K562 (cell line): ENCODE measurements at regions not wholly inside any gene's neighbourhood (a gene's known extent, or its start where the extent isn't known, plus 50 kb on each side); places are given as distances from the start of the nearest gene placed in this dataset.

Experiments
- ATAC-seq: fragments of 200-7000 bp; cut with Tn5 transposase; 3 replicates; pipeline ENCODE4 v1.9.1; 2020; ENCODE audit warnings: moderate library complexity
- BruUV-seq: library from RNA; stranded (reverse); fragments of 400-500 nt; replicated peaks from 2 replicates; lab custom pipeline; 2021; lab: Mats Ljungman, UMichigan
- CTCF ChIA-PET: fragments of 300-600 bp; formaldehyde crosslinking; extraction: SDS; loops from one replicate; lab custom pipeline; 2021; ENCODE audit warnings: low intra/inter-chr PET ratio; lab: Yijun Ruan, JAX
- POLR2A ChIA-PET: fragments of 300-600, 350-650 bp; sonication (Branson Sonifier 250); formaldehyde crosslinking; extraction: SDS; loops from one replicate; lab custom pipeline; 2021; ENCODE audit warnings: antibody characterized with exemption, inconsistent platforms; lab: Yijun Ruan, JAX
- DNase-seq, 4 experiments: peaks; one replicate each; pipeline versions ENCODE4 v3.0.0 to v3.0.0-alpha.2; 2011 to 2018; ENCODE audit warnings: low spot score in 3 of 4, mixed read lengths in 3 of 4; ENCODE audit errors: extremely low read depth in 1 of 4
- FAIRE-seq: peaks from 2 replicates; lab custom pipeline; 2011; peaks lifted over from hg19 to GRCh38; lab: Jason Lieb, UNC
- H2AFZ ChIP-seq: 2 replicates; pipeline ENCODE4 v1.6.0; 2011; ENCODE audit warnings: low read depth, low read length, control low read depth, inconsistent platforms
- H3K27ac ChIP-seq: fragments of 200-600 bp; 3 replicates; pipeline ENCODE4 v1.8.0; 2011; ENCODE audit warnings: low read depth, mild to moderate bottlenecking, control low read depth, inconsistent platforms, low read length, moderate library complexity, mixed read lengths; ENCODE audit errors: extremely low read depth
- H3K27me3 ChIP-seq, 2 experiments: fragments of 300-600 bp in 1 of 2; 2 replicates in 1 of 2; 3 replicates in 1 of 2; pipeline versions ENCODE4 v1.6.0 to v1.8.0; 2011; ENCODE audit warnings: inconsistent platforms in 2 of 2, low read length in 2 of 2, mild to moderate bottlenecking in 1 of 2, mixed read lengths in 1 of 2, moderate library complexity in 1 of 2; ENCODE audit not compliant: control insufficient read depth in 2 of 2, insufficient read depth in 2 of 2
- H3K36me3 ChIP-seq: fragments of 300-600 bp; 3 replicates; pipeline ENCODE4 v1.8.0; 2011; ENCODE audit warnings: mild to moderate bottlenecking, low read length, inconsistent platforms; ENCODE audit not compliant: control insufficient read depth, insufficient read depth
- H3K4me1 ChIP-seq, 2 experiments: fragments of 200-600 bp in 1 of 2; replicated peaks in 1 of 2; 2 replicates in 1 of 2; 3 replicates in 1 of 2; pipeline versions ENCODE4 v1.5.1 to v1.8.0; 2011; ENCODE audit warnings: inconsistent platforms in 2 of 2, low read length in 2 of 2, mild to moderate bottlenecking in 1 of 2, mixed read lengths in 1 of 2, moderate library complexity in 1 of 2; ENCODE audit not compliant: control insufficient read depth in 2 of 2, insufficient read depth in 2 of 2
- H3K4me2 ChIP-seq: 2 replicates; pipeline ENCODE4 v1.6.1; 2011; ENCODE audit warnings: low read length, control low read depth, inconsistent platforms, mixed read lengths; ENCODE audit not compliant: insufficient read depth
- H3K4me3 ChIP-seq: fragments of 200-600 bp; sonication (generic), shearing (Covaris generic); 2 replicates; pipeline ENCODE4 v1.5.1; 2016; ENCODE audit warnings: control low read depth, inconsistent platforms
- H3K79me2 ChIP-seq: fragments of 200-600 bp; 3 replicates; pipeline ENCODE4 v1.8.0; 2011; ENCODE audit warnings: low read length, inconsistent platforms; ENCODE audit not compliant: control insufficient read depth, insufficient read depth
- H3K9ac ChIP-seq, 2 experiments: 2 replicates each; pipeline versions ENCODE4 v1.6.0 to v1.6.1; 2011; ENCODE audit warnings: low read depth in 2 of 2, low read length in 2 of 2, control low read depth in 1 of 2, inconsistent platforms in 1 of 2, mild to moderate bottlenecking in 1 of 2, mixed read lengths in 1 of 2; ENCODE audit not compliant: insufficient read depth in 1 of 2
- H3K9me1 ChIP-seq: one replicate; pipeline ENCODE4 v1.6.0; 2011; ENCODE audit warnings: inconsistent platforms, mild to moderate bottlenecking, low read length, moderate library complexity; ENCODE audit not compliant: control insufficient read depth, insufficient read depth
- H3K9me3 ChIP-seq: replicated peaks from 2 replicates; pipeline ENCODE4 v1.5.1; 2011; ENCODE audit warnings: low read depth, low read length, inconsistent platforms; ENCODE audit not compliant: control insufficient read depth, insufficient read depth
- H4K20me1 ChIP-seq: replicated peaks from 2 replicates; pipeline ENCODE4 v1.6.1; 2011; ENCODE audit warnings: low read length, inconsistent platforms, mixed read lengths; ENCODE audit not compliant: control insufficient read depth, insufficient read depth
- CBFA2T2 ChIP-seq: fragments of 450-650 bp; conservative IDR thresholded peaks from 2 replicates; pipeline ENCODE4 v1.6.1; 2017; ENCODE audit warnings: mild to moderate bottlenecking
- CBFA2T3 ChIP-seq: fragments of 450-650 bp; IDR thresholded peaks from 2 replicates; pipeline ENCODE4 v1.6.1; 2017
- GATAD2A ChIP-seq: fragments of 450-650 bp; IDR thresholded peaks from 2 replicates; pipeline ENCODE4 v1.6.1; 2017
- KAT7 ChIP-seq: sonication (generic); formaldehyde crosslinking; IDR thresholded peaks from 2 replicates; pipeline ENCODE4 v1.8.0; 2022; ENCODE audit warnings: missing genetic modification reagents, mild to moderate bottlenecking, borderline replicate concordance
- MEIS2 ChIP-seq: fragments of 450-650 bp; IDR thresholded peaks from 2 replicates; pipeline ENCODE4 v1.6.1; 2014; ENCODE audit warnings: mild to moderate bottlenecking; ENCODE audit not compliant: partially characterized antibody
- POLR3A ChIP-seq: IDR thresholded peaks from 2 replicates; pipeline ENCODE4 v1.6.1; 2011; ENCODE audit warnings: borderline replicate concordance, mild to moderate bottlenecking, moderate library complexity; ENCODE audit not compliant: insufficient read length, insufficient read depth; ENCODE audit errors: extremely low read depth
- ZFX ChIP-seq: sonication (generic); formaldehyde crosslinking; IDR thresholded peaks from 2 replicates; pipeline ENCODE4 v1.8.0; 2022; ENCODE audit warnings: mild to moderate bottlenecking, missing genetic modification reagents, moderate library complexity
- WGBS: fragments of 100-300 bp; shearing (Covaris generic); methylation state at CpG from one replicate; pipeline ENCODE4 v1.1.6; 2016; ENCODE audit warnings: low coverage, mixed read lengths; ENCODE audit not compliant: insufficient coverage; ENCODE audit errors: missing lambda C conversion rate; 5-methylcytosine and 5-hydroxymethylcytosine counted together
- in situ Hi-C: fragments of 300-500 bp; cut with MboI; formaldehyde crosslinking; loops from 4 replicates; pipeline ENCODE4 v1.15.0; 2018; ENCODE audit warnings: inconsistent platforms, mixed read lengths
- intact Hi-C: fragments of 100-400 bp; cut with micrococcal nuclease; formaldehyde crosslinking; loops from 2 replicates; pipeline ENCODE4 v1.14.2; 2022
- TF ChIP-seq, protein P1 (sequence below): fragments of 250-450 bp; sonication (Bioruptor Pico); IDR thresholded peaks from 2 replicates; pipeline ENCODE4 v1.9.0; 2021; ENCODE audit warnings: mild to moderate bottlenecking
- TF ChIP-seq, protein P2 (sequence below): sonication (generic); formaldehyde crosslinking; IDR thresholded peaks from 2 replicates; pipeline ENCODE4 v1.8.1; 2023; ENCODE audit warnings: missing genetic modification reagents, mild to moderate bottlenecking, borderline replicate concordance
- TF ChIP-seq, protein P3 (sequence below), 3 experiments: fragments of 200-800 bp in 1 of 3; fragments of 250-450 bp in 1 of 3; fragments of 450-650 bp in 1 of 3; sonication (Bioruptor Pico) in 1 of 3; sonication (Bioruptor generic) in 1 of 3; formaldehyde crosslinking in 1 of 3; IDR thresholded peaks; 2 replicates each; pipeline versions ENCODE4 v1.6.1 to v1.8.0; 2016 to 2022; ENCODE audit warnings: mild to moderate bottlenecking in 2 of 3, missing genetic modification characterization in 2 of 3, missing compliant biosample characterization in 1 of 3, moderate library complexity in 1 of 3

DNA sequence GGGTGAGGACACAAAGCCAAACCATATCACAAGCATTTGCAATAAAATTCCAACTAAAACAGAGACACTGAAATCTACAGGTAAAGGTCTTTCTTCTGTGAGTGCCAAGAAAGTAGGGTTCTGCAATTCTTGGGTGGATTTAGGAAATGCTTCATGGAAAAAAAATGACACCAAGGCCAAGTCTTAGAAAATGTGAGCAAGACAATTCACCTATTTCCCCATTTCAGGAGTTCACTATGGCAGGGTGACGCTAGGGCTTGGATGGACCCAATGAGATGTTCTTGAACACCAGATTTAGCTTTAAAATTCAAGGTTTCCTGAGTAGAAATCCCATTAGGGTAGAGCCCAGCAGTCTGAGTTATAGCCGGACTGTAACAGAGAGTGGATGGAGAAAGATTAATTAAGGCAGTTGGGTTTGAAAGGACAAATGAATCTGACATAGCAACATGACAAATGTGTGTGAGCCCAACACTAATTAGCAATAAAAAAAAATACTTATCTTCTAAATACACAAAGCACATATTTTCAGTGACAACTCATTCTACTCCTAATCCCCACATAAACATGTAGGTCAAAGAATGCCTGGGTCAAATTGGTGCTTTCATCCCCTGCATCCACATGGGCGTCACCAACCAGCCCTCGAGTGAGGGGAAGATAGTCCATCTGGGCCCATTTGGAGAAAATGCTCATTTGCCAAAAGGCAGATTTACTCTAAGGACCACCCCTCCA is 180.4 kb upstream of the JARID2 start:
- H2AFZ ChIP-seq = no peak overlapping the region
- ChIA-PET POLR2A (interaction anchor here (0.7 to 2.1 kb wide), 4 partner anchors 9 to 165 kb away, joined by 3 to 8 read pairs (median 4); no protein-coding TSS in a partner anchor), CTCF (no interaction called here)
- no peak overlapping the region for H3K4me3 ChIP-seq
- peak overlapping the region; percentile 84; the same call in 1 of the 3 replicates for H3K27ac ChIP-seq
- no peaks in the 10 kb centered on the region for H4K20me1 ChIP-seq
- intact Hi-C loops = no loop called here
- no peak overlapping the region for H3K4me2 ChIP-seq
- 65% methylated on average over 4 of the region's 4 CpGs for WGBS
- H3K27me3 ChIP-seq = no peaks in the 10 kb centered on the region
- no peak for FAIRE-seq
- H3K9me3 ChIP-seq = no peaks in the 10 kb centered on the region
- no peaks in the 10 kb centered on the region; the same call in 2 of the 3 replicates for H3K36me3 ChIP-seq
- no peaks in the 10 kb centered on the region for H3K79me2 ChIP-seq
- peaks cover 27 to 37% of the 10 kb centered on the region in 2 experiments for H3K4me1 ChIP-seq
- no TSS peak for BruUV-seq
- DNase-seq = no peak
- in situ Hi-C loops = no loop called here
- H3K9me1 ChIP-seq = no peaks in the 10 kb centered on the region
- ATAC-seq = no peak
- no peak overlapping the region for H3K9ac ChIP-seq
- TF ChIP-seq ZFX (CRISPR knock-in tag) (peak; percentile 30), POLR3A (no peak), KAT7 (CRISPR knock-in tag) (peak; percentile 35; the same call in 1 of the 2 replicates), CBFA2T2 (0 out of 2 replicates have a peak, but pooled peaks have one; percentile 5), GATAD2A (0 out of 2 replicates have a peak, but pooled peaks have one; percentile 14), MEIS2 (peak; percentile 66), CBFA2T3 (peak; percentile 56)
- TF ChIP-seq, protein P1, sequence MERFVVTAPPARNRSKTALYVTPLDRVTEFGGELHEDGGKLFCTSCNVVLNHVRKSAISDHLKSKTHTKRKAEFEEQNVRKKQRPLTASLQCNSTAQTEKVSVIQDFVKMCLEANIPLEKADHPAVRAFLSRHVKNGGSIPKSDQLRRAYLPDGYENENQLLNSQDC = no peak
- TF ChIP-seq, protein P2, sequence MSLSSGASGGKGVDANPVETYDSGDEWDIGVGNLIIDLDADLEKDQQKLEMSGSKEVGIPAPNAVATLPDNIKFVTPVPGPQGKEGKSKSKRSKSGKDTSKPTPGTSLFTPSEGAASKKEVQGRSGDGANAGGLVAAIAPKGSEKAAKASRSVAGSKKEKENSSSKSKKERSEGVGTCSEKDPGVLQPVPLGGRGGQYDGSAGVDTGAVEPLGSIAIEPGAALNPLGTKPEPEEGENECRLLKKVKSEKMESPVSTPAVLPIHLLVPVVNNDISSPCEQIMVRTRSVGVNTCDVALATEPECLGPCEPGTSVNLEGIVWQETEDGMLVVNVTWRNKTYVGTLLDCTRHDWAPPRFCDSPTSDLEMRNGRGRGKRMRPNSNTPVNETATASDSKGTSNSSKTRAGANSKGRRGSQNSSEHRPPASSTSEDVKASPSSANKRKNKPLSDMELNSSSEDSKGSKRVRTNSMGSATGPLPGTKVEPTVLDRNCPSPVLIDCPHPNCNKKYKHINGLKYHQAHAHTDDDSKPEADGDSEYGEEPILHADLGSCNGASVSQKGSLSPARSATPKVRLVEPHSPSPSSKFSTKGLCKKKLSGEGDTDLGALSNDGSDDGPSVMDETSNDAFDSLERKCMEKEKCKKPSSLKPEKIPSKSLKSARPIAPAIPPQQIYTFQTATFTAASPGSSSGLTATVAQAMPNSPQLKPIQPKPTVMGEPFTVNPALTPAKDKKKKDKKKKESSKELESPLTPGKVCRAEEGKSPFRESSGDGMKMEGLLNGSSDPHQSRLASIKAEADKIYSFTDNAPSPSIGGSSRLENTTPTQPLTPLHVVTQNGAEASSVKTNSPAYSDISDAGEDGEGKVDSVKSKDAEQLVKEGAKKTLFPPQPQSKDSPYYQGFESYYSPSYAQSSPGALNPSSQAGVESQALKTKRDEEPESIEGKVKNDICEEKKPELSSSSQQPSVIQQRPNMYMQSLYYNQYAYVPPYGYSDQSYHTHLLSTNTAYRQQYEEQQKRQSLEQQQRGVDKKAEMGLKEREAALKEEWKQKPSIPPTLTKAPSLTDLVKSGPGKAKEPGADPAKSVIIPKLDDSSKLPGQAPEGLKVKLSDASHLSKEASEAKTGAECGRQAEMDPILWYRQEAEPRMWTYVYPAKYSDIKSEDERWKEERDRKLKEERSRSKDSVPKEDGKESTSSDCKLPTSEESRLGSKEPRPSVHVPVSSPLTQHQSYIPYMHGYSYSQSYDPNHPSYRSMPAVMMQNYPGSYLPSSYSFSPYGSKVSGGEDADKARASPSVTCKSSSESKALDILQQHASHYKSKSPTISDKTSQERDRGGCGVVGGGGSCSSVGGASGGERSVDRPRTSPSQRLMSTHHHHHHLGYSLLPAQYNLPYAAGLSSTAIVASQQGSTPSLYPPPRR (CRISPR knock-in tag) = 0 out of 2 replicates have a peak, but pooled peaks have one; percentile 34
- TF ChIP-seq, protein P3, sequence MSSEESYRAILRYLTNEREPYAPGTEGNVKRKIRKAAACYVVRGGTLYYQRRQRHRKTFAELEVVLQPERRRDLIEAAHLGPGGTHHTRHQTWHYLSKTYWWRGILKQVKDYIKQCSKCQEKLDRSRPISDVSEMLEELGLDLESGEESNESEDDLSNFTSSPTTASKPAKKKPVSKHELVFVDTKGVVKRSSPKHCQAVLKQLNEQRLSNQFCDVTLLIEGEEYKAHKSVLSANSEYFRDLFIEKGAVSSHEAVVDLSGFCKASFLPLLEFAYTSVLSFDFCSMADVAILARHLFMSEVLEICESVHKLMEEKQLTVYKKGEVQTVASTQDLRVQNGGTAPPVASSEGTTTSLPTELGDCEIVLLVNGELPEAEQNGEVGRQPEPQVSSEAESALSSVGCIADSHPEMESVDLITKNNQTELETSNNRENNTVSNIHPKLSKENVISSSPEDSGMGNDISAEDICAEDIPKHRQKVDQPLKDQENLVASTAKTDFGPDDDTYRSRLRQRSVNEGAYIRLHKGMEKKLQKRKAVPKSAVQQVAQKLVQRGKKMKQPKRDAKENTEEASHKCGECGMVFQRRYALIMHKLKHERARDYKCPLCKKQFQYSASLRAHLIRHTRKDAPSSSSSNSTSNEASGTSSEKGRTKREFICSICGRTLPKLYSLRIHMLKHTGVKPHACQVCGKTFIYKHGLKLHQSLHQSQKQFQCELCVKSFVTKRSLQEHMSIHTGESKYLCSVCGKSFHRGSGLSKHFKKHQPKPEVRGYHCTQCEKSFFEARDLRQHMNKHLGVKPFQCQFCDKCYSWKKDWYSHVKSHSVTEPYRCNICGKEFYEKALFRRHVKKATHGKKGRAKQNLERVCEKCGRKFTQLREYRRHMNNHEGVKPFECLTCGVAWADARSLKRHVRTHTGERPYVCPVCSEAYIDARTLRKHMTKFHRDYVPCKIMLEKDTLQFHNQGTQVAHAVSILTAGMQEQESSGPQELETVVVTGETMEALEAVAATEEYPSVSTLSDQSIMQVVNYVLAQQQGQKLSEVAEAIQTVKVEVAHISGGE (CRISPR knock-in tag; IDR thresholded peaks at IDR 0.05) = no peak
